GM18868 (cell line): ENCODE measurements at regions not wholly inside any gene's neighbourhood (a gene's known extent, or its start where the extent isn't known, plus 50 kb on each side); places are given as distances from the start of the nearest gene placed in this dataset.
A peak's percentile ranks its signal among the peaks of the same experiment; 100 is the strongest.
"Not testable (repeated sequence)": the region's sequence is repeated elsewhere in the genome, so short reads cannot be mapped to it uniquely, and the experiment has no call there.

Experiments
- ATAC-seq: cut with Tn5 transposase; IDR thresholded peaks from one replicate; pipeline ENCODE4 v1.9.1; 2021; ENCODE audit warnings: mild to moderate bottlenecking, moderate library complexity; ENCODE audit not compliant: unreplicated experiment

DNA sequence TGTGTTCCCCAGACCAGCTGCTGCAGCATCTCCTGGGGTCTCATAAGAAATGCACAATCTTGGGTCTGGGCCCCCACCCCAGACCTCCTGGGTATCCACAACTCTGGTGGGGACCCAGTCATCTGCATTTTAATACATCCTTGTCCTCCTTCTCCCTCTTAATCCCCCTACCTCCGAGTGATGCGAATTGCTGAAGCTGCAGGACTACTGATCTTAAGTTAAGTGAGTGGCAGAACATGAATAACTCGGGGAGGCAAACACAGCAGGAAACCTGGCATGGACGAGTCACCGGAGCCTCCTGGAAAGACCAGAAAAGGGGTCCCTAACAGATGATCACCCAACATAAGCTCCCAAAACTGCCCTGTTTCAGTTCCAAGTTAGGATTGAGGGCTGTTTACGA, 283.2 kb upstream of the MGAT5 start:
- ATAC-seq: no peak

GRCh38 chr2:133972297-133972696, 281.6 kb upstream of the MGAT5 start:
- no peak for ATAC-seq

DNA sequence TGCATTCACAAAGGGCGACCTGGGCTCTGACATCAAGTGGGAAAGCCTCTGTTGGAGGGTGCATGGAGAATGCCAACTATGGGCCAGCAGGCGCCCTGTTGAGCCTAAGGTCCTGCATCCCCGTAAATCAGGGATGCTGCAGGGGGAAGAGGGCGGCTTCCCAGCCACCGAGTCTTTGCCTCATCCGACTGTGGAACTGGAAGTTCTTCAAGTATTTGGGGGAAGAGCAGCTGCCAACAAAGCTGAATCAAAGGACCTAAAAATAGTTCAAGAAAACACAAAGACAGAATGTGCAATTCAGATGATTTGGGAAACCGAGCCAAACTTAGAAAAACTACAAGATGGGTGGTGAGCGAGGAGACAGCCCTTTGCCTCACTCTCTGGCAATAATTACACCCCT, 281.1 kb upstream of the MGAT5 start:
- ATAC-seq: no peak

DNA sequence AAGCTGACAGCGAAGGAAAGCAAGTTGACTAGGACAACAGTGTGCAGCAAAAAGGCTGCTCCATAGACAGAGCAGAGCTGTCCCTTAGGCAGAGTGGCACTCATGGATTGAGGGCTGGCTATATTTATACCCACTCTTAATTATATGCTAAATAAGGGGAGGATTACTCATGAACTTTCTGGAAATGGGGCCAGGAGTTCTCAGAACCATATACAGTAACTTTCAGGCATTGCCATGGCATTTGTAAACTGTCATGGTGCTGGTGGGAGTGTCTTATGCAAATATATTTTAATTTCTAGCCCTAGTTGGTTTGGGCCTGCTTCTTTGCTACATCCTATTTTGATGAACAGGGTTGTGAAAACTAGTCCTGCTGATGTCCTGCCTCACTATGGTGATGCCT, 279.5 kb upstream of the MGAT5 start:
- no peak for ATAC-seq

DNA sequence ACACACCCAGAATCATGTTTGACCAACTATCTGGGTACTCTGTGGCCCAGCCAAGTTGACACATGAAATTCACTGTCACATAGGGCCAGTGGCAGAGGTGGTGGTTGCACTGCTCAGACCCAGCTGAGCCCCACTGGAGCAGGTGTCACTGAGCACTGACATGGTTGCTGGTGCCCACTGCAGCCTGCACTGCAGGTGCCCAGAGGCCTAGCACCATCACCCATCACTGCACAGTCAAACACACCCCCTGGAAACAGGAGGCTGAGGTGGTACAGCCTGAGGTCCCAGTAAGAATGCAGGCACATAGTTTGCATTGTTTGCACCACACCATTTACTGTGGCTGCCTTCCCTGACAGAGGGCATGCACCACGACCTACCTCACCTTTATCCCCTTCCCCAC, 278.7 kb upstream of the MGAT5 start:
- no peak for ATAC-seq

DNA sequence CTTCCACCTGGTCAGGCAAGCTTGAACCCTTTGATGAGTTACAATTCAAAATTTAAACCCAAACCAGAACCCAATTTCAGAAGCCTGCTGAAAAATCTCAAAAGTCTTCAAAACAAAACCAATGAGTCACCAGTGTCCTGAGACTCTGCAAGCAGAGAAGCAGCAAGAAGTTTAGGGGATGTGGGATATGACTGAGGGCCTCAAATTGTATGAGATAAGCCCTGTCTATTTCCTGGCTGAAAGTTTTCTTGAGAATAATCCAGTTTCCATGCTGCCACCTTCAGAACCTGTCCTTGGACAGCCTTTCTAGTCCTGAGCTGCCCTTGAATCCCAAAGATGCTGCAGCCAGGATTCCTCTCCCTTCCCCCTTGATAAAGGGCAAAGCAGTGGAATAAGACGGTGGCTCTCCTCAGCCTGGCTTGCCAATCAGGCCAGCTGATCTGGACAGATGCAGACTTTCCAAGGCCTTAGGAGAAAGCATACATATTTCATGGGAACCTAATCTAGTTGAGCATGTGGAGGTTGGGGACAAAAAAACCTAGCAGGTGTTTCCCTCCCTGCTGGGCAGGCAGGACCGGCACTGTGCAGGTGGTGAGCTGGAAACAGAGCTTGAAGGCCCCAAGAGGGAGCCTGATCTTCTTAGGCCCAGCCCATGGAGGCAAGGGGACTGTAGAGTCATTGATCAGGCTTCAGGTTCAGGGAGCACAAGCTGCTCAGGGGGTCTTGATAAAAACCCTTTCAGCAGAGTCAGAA, 278.0 kb upstream of the MGAT5 start:
- peak; percentile 61 for ATAC-seq

GRCh38 chr2:133976659-133977058, 277.2 kb upstream of the MGAT5 start:
- ATAC-seq: peak; percentile 32

DNA sequence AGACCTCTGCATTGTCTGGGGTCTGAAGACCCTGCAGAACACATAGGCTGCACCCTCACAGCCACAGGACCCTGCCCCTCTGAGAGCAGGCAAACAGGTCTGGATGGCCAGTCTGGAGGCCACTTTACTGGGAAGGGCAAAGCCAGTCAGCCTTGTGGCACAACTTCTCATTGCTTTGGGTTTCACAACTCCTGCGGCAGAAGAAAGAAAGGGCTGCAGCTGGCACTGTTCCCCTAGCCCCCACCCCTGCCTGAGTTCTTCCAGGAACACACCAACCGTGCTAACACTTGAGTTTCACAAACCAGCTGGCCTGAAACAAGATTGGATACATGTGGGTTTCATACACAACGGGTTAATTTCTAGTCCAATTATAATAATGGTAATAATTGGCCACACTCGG, 276.5 kb upstream of the MGAT5 start:
- no peak for ATAC-seq

- no peak for ATAC-seq
Measured at GRCh38 chr2:133982256-133982655, 271.6 kb upstream of the MGAT5 start.

DNA sequence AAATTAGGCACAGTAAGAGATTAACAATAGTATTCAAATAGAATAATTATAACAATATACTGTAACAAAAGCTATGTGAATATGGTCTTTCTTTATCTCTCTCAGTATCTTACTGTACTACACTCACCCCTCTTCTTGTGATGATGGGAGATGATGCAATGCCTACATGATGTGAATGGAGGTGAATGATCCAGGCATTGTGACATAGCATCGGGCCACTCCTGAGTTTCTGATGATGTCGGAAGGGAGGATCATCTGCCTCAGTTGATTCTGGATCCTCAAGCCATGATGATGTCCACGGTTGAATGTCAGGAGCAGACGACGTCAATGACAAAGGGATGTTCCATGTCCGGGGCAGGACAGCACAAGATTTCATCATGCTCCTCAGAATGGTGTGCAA, 268.3 kb upstream of the MGAT5 start:
- no peak for ATAC-seq

DNA sequence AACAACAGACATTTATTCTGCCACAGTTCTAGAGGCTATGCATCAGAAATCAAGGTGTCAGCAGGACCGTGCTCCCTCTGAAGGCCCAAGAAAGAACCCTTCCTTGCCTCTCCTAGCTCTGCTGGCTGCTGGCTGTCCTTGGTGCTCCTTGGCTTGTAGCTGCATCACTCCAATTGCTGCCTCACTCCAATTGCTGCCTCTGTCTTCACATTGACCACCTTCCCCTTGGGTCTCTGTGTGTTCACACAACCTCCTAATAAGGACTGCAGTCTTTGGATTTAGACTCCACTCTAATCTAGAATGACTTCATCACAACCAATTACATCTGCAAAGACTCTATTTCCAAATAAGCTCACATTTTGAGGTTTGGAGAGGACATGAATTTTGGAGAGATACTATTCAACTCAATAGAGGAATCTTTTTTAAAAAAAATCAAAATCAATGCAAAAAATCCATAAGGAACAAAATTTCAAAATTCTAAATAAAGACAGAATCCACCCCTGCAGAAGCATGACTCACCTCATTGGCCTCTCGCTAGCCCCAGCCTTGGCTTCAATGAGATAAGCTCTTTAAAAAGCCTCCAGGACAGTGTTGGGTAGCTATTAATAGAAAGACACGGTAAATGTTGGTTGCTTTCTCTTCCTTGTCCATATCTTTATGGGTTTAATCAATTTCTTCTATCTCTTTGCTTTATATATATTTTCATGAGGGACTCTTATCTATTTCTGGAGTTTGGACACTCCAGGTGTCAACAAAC, 267.6 kb upstream of the MGAT5 start:
- no peak for ATAC-seq

GRCh38 chr2:133986881-133987795, 266.7 kb upstream of the MGAT5 start:
- ATAC-seq: no peak

DNA sequence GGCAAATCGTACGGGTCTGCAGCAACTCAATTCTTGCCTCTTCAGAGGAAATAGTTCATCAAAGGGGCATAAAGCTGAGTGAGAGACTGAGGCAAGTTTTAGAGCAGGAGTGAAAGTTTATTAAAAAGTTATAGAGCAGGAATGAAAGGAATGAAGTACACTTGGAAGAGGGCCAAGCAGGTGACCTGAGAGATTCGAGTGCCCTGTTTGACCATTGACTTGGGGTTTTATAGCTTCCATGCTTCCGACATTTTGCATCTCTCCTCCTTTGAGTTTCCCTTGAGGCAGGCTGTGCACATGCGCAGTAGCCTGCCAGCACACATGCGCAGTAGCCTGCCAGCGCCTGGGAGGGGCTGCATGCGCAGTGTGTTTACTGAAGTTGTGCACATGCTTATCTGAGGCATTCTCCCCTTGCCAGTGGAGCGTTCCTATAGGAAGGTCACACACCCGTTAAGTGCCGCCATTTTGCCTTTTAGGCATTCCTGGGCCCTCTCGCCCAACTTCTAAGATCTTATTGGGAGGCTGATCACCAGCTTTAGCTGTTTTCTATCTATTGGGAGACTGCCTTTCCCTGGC, 265.5 kb upstream of the MGAT5 start:
- ATAC-seq: no peak

DNA sequence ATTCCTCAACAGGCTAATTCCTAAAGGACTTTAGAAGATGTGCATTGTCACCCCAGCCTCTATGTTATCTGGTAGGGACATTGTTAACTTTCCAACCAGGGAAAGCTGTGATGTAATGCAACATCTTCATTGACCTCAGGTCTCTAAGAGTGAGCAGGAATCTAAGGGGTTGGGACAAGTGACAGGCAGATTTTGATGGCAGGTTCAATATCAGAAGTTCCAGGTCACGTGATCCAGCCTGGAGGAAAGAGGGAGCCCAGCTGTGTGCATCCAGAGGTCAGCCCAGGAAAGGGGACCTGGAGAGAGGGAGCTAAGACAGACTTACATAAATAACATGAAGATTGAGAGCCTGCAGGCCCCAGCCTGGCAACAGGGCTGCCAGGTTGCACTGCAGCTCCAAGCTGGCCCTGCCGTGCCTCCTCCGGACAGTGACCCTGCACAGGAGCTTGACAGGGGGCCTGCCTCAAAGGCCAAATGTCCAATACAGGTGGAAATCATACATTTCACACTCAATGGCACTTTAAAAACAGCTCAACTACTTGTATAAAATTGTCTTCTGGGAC, 262.2 kb upstream of the MGAT5 start:
- ATAC-seq: no peak

- no peak for ATAC-seq
Measured at GRCh38 chr2:133992454-133992853, 261.4 kb upstream of the MGAT5 start.

- no peak for ATAC-seq
Measured at GRCh38 chr2:133993160-133993559, 260.7 kb upstream of the MGAT5 start.

DNA sequence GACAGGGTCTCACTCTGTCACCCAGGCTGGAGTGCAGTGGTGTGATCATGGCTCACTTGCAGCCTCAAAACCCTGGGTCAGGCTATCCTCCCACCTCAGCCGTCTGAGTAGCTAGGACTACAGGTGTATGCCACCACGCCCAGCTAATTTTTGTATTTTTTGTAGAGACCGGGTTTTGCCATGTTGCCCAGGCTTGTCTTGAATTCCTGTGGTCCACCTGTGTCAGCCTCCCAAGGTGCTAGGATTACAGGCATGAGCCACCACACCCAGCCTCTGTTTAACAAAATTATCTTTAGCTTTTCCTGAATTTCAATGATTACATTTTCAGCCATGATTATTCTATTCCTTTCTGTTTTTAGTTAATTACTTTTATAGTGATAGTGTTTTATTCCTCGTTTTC, 255.1 kb upstream of the MGAT5 start:
- not testable (repeated sequence) for ATAC-seq

DNA sequence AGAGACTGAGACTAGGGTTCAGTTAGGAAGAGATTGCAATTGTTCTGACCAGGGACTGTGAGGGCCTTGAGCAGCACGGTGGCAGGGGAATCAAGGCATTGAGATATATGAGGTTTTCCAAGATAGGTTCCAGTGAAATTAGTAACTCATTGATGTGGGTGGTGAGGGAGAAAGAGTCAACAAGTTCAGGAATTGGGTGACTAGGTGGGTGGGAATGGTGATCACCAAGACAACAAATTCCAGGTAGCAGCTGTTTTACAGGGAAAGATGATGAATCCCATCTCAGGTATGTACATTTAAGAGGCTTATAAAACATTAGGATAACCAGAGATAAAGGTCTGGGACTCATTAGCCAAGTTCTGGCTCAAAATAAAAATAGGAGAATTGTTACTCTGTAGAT, 251.5 kb upstream of the MGAT5 start:
- ATAC-seq: no peak

- ATAC-seq: no peak
Measured at GRCh38 chr2:134002921-134003320, 251.0 kb upstream of the MGAT5 start.

DNA sequence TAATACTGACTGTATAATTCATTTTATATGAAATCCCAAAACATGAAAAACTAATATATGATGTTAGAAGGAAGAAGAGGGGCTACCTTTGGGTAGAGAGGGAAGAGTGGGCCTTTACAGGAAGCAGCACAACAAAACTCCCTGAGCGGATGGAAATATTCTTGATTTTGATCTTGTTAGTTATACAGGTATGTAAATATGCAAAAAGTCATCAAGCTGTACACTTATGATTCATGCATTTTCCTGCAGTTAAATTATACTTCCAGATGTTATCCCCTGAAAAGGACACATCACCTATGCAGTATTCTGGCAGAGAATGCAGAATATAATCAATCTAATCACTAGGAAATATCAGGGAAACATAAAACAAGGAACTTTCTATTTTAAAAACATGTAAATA, 249.4 kb upstream of the MGAT5 start:
- ATAC-seq: no peak

- no peak for ATAC-seq
Measured at GRCh38 chr2:134008837-134009236, 245.0 kb upstream of the MGAT5 start.
